HFFc6 (cell line): ENCODE measurements at regions not wholly inside any gene's neighbourhood (a gene's known extent, or its start where the extent isn't known, plus 50 kb on each side); places are given as distances from the start of the nearest gene placed in this dataset.

ENCODE experiments used
- DNase-seq: peaks from one replicate; pipeline ENCODE4 v3.0.0-alpha.2; 2018
- H3K27ac Mint-ChIP-seq: 2 replicates; pipeline ENCODE4 v1.8.0; 2020; ENCODE audit warnings: mild to moderate bottlenecking, mixed read lengths
- H3K27me3 Mint-ChIP-seq: 2 replicates; pipeline ENCODE4 v1.8.0; 2021; ENCODE audit warnings: mild to moderate bottlenecking, moderate library complexity, mixed read lengths; ENCODE audit not compliant: insufficient read depth
- H3K36me3 Mint-ChIP-seq: 2 replicates; pipeline ENCODE4 v1.8.0; 2021; ENCODE audit warnings: low read depth, mixed read lengths
- H3K4me1 Mint-ChIP-seq: 2 replicates; pipeline ENCODE4 v1.8.0; 2020; ENCODE audit warnings: low read depth, mixed read lengths
- H3K4me3 Mint-ChIP-seq: 2 replicates; pipeline ENCODE4 v1.8.0; 2020; ENCODE audit warnings: mild to moderate bottlenecking, moderate library complexity, mixed read lengths
- H3K9me3 Mint-ChIP-seq: 2 replicates; pipeline ENCODE4 v1.8.0; 2020; ENCODE audit warnings: mild to moderate bottlenecking, mixed read lengths
- TF ChIP-seq, protein P1 (sequence below): fragments of 200-600 bp; sonication (generic); IDR thresholded peaks from 2 replicates; pipeline ENCODE4 v1.5.0; 2021; ENCODE audit warnings: antibody characterized with exemption, mild to moderate bottlenecking

DNA sequence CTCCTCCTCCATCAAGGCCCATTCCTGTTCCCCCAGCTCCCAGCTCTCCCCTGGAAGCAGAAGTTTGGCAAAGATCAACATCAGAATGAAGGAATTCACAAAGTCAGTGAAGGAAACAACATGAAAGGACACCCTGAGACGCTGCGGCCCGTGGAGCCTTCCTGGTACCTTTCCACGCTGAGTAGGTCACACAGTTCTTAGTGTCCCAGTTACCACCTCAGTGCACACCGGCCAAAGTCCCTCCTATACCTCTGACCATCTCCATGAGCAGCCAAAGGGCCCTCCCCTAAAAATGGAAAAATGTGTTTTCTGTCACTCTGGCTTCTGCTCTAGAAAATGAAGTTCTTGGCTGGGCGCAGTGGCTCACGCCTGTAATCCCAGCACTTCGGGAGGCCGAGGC, 191.6 kb upstream of the AGAP1 start:
- Mint-ChIP-seq H3K27ac (no peak overlapping the region), H3K36me3 (no peaks in the 10 kb centered on the region), H3K9me3 (peaks cover 33% of the 10 kb centered on the region), H3K4me3 (no peak overlapping the region), H3K4me1 (no peaks in the 10 kb centered on the region; the same call in 1 of the 2 replicates), H3K27me3 (peaks cover 6% of the 10 kb centered on the region)
- TF ChIP-seq, protein P1, sequence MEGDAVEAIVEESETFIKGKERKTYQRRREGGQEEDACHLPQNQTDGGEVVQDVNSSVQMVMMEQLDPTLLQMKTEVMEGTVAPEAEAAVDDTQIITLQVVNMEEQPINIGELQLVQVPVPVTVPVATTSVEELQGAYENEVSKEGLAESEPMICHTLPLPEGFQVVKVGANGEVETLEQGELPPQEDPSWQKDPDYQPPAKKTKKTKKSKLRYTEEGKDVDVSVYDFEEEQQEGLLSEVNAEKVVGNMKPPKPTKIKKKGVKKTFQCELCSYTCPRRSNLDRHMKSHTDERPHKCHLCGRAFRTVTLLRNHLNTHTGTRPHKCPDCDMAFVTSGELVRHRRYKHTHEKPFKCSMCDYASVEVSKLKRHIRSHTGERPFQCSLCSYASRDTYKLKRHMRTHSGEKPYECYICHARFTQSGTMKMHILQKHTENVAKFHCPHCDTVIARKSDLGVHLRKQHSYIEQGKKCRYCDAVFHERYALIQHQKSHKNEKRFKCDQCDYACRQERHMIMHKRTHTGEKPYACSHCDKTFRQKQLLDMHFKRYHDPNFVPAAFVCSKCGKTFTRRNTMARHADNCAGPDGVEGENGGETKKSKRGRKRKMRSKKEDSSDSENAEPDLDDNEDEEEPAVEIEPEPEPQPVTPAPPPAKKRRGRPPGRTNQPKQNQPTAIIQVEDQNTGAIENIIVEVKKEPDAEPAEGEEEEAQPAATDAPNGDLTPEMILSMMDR = no peak
- no peak for DNase-seq

DNA sequence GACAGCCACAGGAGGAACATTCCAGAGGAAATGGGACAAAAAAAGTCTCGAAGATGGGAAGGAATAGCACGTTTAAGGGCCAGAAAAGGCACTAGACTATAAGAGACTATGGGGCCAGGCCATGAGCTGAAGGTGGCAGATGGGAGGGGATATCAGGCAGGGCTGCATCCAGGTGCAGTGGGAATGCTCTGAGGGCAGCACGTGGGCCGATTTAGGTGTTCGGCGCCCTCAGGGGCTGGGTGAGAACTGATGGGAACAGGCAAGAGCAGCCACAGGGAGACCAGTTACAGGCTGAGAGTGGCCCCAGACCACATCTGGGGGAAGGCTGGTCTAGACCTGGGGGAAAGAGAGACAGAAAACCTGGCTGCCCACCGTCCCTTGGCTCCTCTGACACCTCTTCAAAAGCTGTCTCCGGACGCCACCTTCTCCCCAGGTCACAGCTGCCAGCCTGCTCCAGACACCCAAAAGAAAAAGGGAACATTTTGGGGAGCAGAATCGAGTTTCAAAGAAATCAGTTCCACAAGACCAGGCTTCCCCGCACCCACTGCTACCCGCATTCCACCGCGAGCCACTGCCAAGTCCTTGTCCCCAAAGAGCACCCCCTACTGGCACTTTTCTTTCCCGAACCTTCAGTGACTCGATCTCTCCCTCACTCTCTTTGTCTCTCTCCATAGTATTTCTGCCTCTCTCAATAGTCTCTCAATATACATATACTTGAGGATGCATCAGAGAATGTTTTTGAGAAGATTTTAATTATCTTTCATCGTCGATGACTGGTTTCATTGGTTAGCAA, 190.1 kb upstream of the AGAP1 start:
- H3K27ac Mint-ChIP-seq = no peak overlapping the region
- TF ChIP-seq, protein P1 = no peak; the same call in 1 of the 2 replicates
- H3K27me3 Mint-ChIP-seq = peaks cover 4% of the 10 kb centered on the region
- H3K4me1 Mint-ChIP-seq = no peaks in the 10 kb centered on the region; the same call in 1 of the 2 replicates
- no peak for DNase-seq
- peaks cover 28% of the 10 kb centered on the region for H3K9me3 Mint-ChIP-seq
- H3K4me3 Mint-ChIP-seq = no peak overlapping the region
- no peaks in the 10 kb centered on the region for H3K36me3 Mint-ChIP-seq

DNA sequence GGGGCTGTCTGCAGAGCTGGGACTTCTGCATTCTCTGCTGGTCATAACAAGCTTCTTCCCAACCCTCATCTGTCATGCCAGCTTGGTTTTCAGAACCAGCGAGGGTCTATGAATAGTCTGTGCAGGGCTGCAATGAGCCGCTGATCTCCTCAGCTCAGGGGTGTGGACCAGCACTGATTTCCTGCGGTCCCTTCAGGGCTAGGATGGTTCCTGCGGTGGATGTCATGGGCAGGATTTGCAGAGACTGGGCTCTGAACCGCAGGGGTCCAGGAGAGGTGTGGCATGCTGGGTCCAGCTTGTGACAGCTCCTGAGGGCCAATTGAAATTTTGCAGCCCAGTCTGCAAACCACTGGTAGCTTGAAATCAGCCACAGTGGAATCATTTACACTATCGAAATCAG, 188.2 kb upstream of the AGAP1 start:
- H3K27me3 Mint-ChIP-seq = peaks cover 4% of the 10 kb centered on the region
- H3K4me3 Mint-ChIP-seq = no peak overlapping the region
- H3K4me1 Mint-ChIP-seq = no peaks in the 10 kb centered on the region; the same call in 1 of the 2 replicates
- no peak for DNase-seq
- H3K27ac Mint-ChIP-seq = no peak overlapping the region
- TF ChIP-seq, protein P1 = no peak
- H3K9me3 Mint-ChIP-seq = peaks cover 28% of the 10 kb centered on the region
- H3K36me3 Mint-ChIP-seq = no peaks in the 10 kb centered on the region

DNA sequence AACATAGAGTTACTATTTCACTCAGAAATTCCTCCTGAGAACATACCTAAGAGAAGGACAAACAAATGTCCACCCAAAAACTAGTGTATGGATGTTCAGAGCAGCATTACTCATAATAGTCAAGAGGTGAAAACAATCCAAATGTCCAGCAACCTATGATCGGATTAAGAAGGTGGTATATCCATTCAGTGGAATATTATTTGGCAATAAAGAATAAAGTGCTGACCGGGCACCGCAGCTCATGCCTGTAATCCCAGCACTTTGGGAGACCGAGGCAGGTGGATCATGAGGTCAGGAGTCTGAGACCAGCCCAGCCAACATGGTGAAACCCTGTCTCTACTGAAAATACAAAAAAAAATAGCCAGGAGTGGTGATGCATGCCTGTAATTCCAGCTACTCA, 182.8 kb upstream of the AGAP1 start:
- DNase-seq = no peak
- Mint-ChIP-seq H3K9me3 (peaks cover 7% of the 10 kb centered on the region; the same call in 1 of the 2 replicates), H3K27ac (no peak overlapping the region), H3K4me1 (no peaks in the 10 kb centered on the region), H3K36me3 (no peaks in the 10 kb centered on the region), H3K4me3 (no peak overlapping the region), H3K27me3 (peaks cover 2% of the 10 kb centered on the region; the same call in 1 of the 2 replicates)
- TF ChIP-seq, protein P1 = no peak

DNA sequence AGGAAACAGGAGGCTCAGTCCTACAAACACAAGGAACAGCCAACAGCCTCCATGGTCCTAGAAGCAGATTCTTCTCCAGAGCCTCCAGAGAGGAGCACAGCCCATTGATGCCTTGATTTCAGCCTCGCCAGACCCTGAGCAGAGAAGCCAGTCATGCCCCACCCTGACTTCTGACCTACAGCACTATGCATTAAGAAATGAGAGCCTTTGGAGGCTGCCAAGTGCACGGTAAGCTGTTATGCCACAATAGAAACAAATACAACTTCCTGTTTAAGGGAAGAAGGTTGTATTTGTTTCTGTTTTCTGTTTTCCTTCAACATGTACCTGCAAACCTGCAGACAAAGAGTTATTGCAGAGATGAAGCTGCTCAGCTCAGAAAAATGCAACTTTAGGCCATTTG, 181.3 kb upstream of the AGAP1 start:
- Mint-ChIP-seq H3K4me1 (no peaks in the 10 kb centered on the region), H3K9me3 (peaks cover 7% of the 10 kb centered on the region; the same call in 1 of the 2 replicates), H3K27me3 (peaks cover 4% of the 10 kb centered on the region; the same call in 1 of the 2 replicates), H3K36me3 (no peaks in the 10 kb centered on the region), H3K4me3 (no peak overlapping the region), H3K27ac (no peak overlapping the region)
- DNase-seq = no peak
- TF ChIP-seq, protein P1 = no peak
